ENCODE measurements at regions not wholly inside any gene's neighbourhood (a gene's known extent, or its start where the extent isn't known, plus 50 kb on each side); places are given as distances from the start of the nearest gene placed in this dataset.
"Not testable (repeated sequence)": the region's sequence is repeated elsewhere in the genome, so short reads cannot be mapped to it uniquely, and the experiment has no call there.

GRCh38 chr10:94123258-94123995 is 129.7 kb downstream of the PLCE1 start:
- POLR2A ChIA-PET (ENCODE audit: low non-redundant PET): no interaction called here
- CTCF ChIA-PET: interaction anchor here (0.6 kb wide), 1 partner anchor 265 kb away, joined by 3 read pairs; no protein-coding TSS in a partner anchor
- H3K27ac ChIP-seq: no peak overlapping the region
- DNase-seq (ENCODE audit: low spot score): peak; percentile 83
- TF ChIP-seq CTCF (conservative IDR thresholded peaks at IDR 0.05; ENCODE audit: low read depth): no peak

- DNase-seq (ENCODE audit: low spot score); H3K27ac ChIP-seq; POLR2A ChIA-PET (ENCODE audit: low non-redundant PET): not testable (repeated sequence)
- CTCF ChIA-PET: interaction anchor here (0.6 to 0.7 kb wide), 2 partner anchors 38 to 265 kb away, joined by 3 read pairs; no protein-coding TSS in a partner anchor
These were observed 130.4 kb downstream of the PLCE1 start for GRCh38 chr10:94124147-94124546.

- POLR2A ChIA-PET (ENCODE audit: low non-redundant PET); H3K27ac ChIP-seq; DNase-seq (ENCODE audit: low spot score): not testable (repeated sequence)
- CTCF ChIA-PET: interaction anchor here (0.6 kb wide), 1 partner anchor 24 kb away, joined by 3 read pairs; no protein-coding TSS in a partner anchor
These were observed 131.5 kb downstream of the PLCE1 start for GRCh38 chr10:94125268-94125667.

GRCh38 chr10:94125856-94126255 is 132.1 kb downstream of the PLCE1 start:
- DNase-seq (ENCODE audit: low spot score): no peak
- no peak for TF ChIP-seq CTCF (conservative IDR thresholded peaks at IDR 0.05; ENCODE audit: low read depth)
- ChIA-PET CTCF (no interaction called here), POLR2A (ENCODE audit: low non-redundant PET) (no interaction called here)
- no peak overlapping the region for H3K27ac ChIP-seq

- TF ChIP-seq CTCF (conservative IDR thresholded peaks at IDR 0.05; ENCODE audit: low read depth): no peak
- CTCF ChIA-PET: no interaction called here
- H3K27ac ChIP-seq: no peak overlapping the region
- POLR2A ChIA-PET (ENCODE audit: low non-redundant PET): no interaction called here
- peak; percentile 30 for DNase-seq (ENCODE audit: low spot score)
These were observed 135.8 kb downstream of the PLCE1 start for GRCh38 chr10:94129393-94130130.

- no peak for TF ChIP-seq CTCF (conservative IDR thresholded peaks at IDR 0.05; ENCODE audit: low read depth)
- ChIA-PET POLR2A (ENCODE audit: low non-redundant PET) (no interaction called here), CTCF (no interaction called here)
- no peak for DNase-seq (ENCODE audit: low spot score)
- H3K27ac ChIP-seq: no peak overlapping the region
These were observed 138.2 kb downstream of the PLCE1 start for GRCh38 chr10:94131885-94132284.

GRCh38 chr10:94133239-94133638 is 139.5 kb downstream of the PLCE1 start:
- no peak for DNase-seq (ENCODE audit: low spot score)
- H3K27ac ChIP-seq: peak overlapping the region; percentile 27; the same call in 1 of the 2 replicates
- POLR2A ChIA-PET (ENCODE audit: low non-redundant PET): no interaction called here
- no peak for TF ChIP-seq CTCF (conservative IDR thresholded peaks at IDR 0.05; ENCODE audit: low read depth)
- CTCF ChIA-PET: no interaction called here

Measured in RWPE1 (cell line).